GM19467 (cell line): ENCODE measurements at regions not wholly inside any gene's neighbourhood (a gene's known extent, or its start where the extent isn't known, plus 50 kb on each side); places are given as distances from the start of the nearest gene placed in this dataset.
A peak's percentile ranks its signal among the peaks of the same experiment; 100 is the strongest.

Source experiments
- ATAC-seq: cut with Tn5 transposase; IDR thresholded peaks from one replicate; pipeline ENCODE4 v1.9.1; 2021; ENCODE audit warnings: mild to moderate bottlenecking, moderate library complexity; ENCODE audit not compliant: unreplicated experiment

DNA sequence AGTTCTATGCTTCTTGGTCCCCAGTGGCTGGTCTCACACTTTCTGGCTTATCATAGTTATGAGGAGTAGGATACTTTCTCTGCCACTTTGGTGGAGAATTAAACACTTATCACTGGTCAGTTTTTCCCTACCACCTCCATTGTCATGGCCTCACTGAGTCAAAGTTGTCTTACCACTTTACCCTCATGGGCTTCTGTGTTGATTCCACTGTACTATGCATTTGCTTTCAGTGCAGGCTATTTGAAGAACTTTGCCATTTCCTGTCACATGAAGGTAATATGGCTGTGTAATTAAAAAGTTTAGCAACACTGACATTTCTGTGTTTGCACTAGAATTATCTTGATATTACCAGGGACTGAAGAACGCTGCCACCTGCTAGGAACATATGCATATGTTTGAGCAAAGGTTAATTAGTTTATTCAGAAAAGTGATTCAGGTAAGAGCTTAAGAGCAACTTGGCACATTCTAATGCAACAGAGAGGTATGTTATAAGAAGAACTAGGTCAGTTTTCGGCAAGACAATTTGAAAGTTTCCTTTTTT, 377.3 kb downstream of the PDCD6IP start:
- no peak for ATAC-seq

DNA sequence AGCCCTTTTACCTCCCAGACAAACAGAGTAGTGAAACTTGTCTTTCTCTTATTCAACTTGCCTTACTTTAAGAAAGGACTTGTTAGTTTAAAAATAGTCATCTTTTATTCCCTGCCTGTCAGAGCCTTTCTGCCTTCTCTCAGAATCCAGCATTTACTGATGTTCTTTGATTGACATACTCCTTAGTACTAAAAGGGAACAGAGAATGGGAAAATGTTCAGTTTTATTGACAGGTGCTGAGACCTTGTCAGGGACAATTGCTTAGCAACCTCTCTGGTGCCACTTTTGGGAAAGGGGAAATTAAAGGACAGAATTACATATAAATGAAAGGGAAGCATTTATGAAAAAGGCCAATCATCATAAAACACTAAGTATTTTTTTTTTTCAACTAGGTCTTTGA, 378.3 kb downstream of the PDCD6IP start:
- ATAC-seq: no peak

DNA sequence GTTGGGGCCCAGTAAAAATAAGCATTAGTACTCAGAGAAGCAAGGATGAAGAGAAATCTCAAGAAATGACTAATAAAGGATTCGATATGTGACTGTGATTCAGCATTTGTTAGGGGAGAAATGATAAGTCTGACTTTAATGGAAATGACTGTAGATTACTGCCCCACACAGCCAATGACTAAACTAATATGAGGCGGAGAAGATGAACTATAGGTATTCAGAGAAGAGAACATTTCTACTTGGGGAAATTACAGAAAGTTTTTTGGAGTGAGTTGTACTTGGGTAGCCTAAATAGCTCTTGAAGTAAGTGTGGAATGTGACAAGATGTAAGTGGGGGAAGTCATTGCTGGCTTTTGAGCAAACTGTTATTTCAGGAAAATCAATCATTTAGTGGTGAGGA, 380.0 kb downstream of the PDCD6IP start:
- no peak for ATAC-seq

DNA sequence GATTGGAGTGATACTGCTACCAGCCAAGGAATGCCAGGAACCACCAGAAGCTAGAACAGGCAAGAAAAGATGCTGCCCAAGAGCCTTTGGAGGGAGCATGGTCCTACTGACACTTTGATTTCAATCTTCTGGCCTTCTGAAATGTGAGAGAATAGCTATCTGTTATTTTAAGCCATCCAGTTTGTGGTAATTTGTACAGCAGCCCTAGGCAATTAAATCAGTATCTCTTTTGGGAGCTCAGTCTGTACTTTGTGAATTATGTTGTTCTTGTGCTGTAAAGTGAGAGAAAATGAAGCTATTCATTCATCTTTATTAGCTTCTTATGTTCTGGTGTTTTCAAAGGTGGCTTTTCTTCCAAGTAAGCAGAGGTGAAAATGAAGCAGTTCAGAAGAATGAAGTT, 381.3 kb downstream of the PDCD6IP start:
- no peak for ATAC-seq

DNA sequence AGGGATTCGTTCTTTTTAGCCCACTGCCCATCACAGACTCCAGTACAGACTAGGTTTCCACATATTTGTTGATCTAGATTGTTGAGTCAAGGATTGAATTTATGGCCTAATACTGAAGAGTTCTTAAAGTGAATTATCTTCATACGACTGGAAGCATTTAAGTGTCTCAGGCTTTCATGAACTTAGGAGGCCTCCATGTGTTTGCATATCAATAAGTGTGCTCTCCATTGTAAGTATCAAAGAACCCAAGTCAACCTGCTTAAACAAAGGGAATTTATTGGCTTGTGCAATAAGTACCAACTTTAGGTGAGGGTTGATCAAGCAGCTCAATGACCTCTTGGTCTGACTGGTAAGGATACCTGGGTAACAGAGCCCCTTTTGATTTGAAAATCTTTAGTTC, 382.1 kb downstream of the PDCD6IP start:
- no peak for ATAC-seq

DNA sequence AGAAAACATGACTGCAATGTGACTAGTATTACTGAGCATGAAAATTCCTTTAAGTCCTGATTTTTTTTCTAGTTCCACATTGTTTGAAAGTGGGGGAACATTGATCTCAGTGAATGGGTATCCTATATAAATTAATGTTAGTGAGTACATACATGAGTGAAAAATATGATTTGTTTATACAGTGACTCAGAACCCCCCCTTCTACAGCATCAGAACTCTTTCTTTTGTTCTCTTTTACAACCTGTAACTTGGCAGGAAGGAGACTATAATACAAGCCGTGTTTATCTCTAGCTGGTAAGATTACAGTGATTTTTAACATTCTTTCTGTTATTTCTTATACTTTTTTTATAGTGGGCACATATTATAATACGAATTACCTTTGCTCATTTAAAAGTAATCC, 384.7 kb downstream of the PDCD6IP start:
- ATAC-seq: no peak

DNA sequence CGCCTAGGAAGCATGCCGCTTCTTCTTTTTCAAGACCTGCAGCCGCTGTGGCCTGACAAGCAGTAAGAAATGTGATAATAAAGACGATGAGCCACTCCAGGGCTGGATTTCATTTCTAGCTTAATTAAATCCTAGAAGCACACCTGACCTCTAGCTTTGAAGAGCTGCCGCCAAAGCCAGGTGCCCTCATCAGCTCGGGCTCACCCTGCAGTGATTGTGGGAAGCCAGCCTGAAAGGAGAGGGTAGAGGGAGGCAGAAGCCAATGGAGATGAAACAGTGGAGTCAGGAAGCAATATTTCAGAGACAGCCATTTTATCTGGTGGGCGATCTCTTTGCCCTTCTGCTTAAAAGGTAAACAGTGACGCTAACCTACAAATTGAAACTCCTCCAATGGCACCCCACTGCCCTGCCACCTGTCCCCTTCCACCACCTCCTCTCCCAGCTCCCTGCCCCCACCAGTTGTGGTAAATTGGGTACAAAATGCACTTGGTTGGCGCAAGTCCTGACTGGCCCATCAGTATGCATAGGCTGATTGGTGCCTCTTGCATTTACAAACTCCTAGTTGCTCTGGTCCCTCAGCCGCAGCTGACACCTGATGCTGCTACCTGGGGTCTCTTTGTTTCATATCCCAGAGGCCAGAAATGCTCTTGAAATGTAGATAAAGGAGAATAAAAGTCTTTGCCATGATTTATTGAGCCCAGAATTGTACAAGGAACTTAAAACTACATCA, 385.3 kb downstream of the PDCD6IP start:
- ATAC-seq: no peak

DNA sequence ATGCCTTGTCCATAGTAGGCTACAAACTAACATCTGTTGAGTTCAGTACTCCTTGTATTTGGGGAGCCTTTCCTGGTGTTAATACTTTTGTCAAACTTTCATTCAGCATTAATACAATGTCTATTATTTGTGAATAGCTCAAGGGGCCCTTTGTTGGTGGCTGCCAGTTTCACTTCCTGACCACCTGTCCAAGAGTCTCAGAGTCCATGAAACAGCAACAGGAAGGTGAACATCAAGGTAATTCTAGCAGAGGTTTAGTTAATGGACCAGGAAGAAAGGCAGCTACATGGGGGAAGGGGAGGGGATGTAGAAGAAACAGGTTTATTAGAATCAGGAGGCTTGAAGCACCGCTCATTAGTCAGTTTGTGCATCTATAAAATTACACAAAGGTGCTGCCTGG, 386.9 kb downstream of the PDCD6IP start:
- ATAC-seq: peak; percentile 47

DNA sequence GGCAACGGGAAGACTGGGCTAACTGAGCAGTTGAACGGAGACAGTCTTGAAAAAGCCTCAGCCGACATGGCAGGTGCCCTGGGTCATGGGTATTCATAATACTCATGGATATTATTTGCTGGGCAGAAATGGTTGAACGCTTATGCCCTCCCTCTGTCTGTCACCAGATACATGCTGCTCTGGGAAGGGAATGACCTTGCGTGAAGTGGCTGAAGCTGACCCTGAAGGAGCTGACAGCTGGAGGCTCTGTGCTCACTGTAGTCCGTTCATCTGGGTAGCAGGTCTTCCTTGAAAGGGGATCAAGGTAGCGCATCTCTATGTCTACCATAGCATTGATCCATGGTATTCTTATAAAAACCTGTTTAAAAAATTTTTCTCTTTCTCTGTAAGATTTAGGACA, 390.7 kb downstream of the PDCD6IP start:
- no peak for ATAC-seq

DNA sequence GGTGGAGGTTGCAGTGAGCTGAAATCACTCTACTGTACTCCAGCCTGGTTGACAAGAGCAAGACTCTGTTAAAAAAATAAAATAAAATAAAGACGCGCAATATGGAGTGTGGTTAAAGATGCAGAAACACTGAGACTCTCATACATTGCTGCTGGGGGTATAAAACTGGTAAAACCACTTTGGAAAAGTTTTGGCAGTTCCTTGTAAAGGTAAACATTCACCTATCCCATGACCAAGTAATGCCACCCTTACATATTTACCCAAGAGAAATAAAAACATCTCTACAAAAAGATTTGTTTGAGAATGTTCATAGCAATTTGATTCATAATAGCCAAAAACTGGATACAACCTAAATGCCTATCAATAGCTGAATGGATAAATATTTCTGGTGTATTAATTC, 398.5 kb downstream of the PDCD6IP start:
- no peak for ATAC-seq

DNA sequence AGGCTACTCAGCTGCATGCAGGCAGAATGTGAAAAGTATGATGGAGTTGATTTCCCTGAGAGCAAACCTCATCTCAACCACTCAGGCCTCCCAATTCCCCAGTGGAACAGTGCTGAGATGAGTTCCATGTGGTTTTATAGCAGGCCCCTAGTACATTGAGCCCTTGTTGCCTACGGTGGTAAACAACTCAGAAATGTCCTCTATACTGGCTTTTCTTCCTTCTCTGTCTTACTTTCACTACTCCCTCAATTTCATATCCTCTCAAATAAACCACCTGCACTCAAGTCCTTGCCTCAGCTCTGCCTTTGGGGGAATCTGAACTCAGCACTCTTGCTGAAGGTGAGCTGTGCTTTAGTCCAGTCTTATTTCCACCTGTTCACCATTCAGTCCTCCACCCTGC, 399.9 kb downstream of the PDCD6IP start:
- ATAC-seq: peak; percentile 44

DNA sequence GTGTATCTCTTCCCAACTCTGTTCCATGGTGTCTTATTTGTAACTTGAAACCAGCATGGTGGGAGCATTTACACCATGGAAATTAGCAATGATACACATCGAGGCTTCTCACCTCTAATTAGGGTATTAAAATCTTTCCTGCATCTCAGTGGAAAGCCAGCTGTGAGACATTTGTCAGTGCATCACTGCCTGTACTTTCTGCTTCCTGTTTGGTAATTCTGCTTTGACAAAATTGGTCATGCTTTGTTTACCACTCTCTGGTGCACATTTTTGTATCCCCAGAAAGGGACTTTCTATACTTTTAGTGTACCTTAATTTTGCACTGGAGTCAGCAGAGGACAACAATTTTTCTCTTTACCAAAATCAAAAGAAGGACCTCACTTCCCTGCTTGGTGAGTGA, 402.1 kb downstream of the PDCD6IP start:
- ATAC-seq: peak; percentile 83

DNA sequence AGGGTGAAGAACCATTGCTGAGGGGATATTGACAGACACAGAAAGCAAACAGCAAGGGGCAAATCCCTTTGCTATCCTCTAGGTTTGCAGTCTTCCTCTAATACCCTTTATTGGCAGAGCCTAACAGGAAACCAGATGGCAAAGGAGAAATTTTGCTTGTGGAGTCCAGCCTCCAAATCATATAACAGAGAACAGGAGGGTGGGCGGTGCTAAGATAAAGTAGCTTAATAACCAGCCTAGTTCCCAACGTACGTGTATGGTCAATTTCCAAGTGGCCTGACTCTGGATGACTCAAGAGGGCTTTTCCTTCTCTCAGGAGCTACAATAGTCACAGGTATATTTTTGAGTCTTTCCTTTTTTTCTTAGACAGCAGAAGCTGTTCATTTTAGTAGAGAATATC, 404.5 kb downstream of the PDCD6IP start:
- no peak for ATAC-seq

DNA sequence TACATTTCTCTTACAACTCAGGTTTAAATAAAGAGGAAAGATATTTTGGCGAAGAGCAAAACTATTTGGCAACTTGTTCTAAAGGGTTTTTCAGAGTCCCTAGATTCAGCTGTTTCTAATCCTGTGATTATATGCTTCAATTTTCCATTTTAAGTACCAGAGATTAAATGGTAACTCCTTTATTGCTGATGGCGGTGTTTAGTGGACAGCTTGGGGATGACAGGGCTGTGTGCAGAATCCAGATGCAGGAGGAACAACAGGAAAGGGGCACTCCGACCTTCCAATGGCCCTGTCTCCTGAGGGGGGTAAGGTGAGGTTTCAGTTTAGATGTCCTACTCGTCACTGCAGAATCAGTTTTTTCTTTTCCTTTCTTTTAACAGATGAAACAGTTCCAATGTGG, 405.0 kb downstream of the PDCD6IP start:
- ATAC-seq: no peak

DNA sequence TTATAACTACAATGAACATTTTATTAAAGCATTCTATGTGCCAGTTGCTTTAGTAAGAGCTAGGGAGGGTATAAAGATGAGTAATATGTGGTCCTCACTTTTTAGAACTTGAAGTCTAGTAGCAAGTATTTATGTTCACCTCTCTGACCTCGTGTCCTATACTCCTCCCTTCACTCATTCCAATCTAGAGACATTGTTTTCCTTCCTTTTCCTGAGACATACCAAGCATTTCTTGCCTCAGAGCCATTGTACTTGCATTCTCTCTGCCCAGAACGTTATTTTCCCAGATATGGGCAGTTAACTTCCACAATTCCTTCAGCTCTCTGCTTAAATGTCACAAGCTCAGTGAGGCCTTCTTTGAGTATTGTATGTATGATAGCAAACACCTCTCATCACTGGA, 408.6 kb downstream of the PDCD6IP start:
- no peak for ATAC-seq

DNA sequence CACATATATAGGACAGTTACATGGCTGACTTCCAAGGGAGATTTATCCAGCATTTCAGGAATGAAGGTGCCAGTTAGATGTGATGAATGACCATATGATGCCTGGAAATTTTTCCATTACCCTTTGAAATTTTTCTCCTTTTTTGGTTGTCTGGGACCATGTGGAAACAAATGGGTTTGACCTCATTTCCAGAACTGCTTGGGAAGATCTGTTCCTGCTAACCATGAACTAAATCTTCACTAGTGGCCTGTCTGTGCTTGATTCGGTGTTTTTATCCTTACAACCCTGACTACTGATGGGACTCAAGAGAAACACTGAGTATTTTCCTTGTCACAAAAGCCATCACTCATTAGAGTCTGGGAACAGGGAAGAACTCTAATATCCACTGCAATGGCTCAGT, 409.4 kb downstream of the PDCD6IP start:
- no peak for ATAC-seq

DNA sequence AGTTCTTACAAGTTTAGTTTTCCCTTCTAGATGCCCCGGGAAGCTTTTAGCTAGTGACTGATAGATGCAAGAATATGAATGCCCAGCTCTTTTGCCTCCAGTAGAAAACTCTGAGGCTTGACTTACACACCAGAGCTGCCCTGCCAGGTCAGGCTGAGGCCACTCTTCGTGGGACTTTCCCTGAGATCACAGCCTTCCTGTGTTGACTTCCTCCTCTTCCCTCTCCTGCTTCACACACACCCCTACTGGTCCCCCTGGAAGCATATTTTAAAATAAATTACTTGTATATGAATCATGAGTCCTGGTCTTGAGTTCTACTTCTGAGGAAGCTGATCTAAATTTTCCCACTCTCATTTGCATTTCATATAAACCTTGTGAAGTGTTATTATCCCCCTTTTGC, 413.7 kb downstream of the PDCD6IP start:
- ATAC-seq: no peak

DNA sequence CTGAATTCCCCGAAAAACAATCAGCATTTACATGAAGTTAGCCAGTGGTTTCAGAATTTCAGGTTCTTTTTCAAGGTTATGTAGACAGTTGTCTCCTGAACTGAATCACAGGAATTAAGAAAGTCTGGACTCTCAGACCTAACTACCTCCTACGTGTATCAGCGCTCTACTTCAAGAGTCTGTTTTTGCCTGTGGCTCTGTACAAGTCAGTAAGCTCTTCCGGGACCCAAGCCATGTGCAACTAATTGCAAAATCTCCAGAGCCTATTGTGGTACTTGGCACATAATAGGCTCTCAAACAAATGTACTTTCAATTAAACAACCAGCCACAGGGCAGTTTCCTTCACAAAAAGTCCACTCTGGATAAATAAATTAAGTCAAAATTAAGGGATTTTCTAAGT, 414.2 kb downstream of the PDCD6IP start:
- no peak for ATAC-seq

DNA sequence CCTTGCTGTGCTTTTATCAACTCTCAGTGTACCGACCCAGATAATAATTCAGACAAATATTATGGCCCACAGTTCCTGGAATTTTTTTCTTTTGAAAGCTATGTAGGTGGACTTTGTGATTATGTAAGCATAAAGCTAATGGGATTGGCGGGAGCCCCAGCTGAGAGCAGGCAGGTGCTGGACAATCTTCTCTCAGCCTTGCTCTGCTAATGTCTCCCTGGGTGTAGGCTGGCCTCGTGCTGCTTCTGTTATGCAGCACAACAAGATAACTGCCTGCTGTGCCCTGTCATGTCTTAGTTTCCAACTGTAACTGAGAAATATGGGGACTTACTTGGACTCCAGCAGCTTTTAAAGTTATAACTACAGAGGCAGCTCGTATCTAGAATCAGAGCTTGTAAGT, 415.0 kb downstream of the PDCD6IP start:
- ATAC-seq: no peak

DNA sequence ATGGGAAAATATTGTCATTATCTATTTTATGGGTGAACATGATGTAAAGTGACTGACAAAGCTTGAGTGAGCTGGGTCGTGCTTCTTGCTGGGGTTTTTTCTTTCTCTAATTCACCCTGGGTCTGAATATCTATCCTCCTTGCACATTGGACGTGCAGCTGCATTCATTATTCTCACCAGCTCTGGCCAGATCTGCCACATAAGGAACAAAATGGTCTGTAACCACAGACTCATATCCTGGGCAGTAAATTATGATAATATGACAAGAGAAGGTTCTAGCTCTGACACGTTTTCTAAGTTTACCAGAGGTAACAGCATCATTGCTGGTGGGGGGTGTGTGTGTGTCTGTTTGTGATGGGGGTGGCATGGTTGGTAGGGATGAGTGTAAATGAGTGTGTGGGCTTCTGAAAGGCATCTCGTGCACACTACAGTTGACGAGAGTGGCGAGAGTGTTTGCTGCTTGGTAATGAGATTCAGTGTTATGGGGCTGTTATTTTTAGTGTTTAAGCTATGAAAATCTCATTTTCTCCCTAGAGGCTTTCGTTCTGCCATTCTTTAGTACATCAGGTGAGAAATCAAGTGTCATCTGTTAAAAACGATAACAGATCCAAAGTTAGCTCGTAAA, 418.4 kb downstream of the PDCD6IP start:
- ATAC-seq: no peak

DNA sequence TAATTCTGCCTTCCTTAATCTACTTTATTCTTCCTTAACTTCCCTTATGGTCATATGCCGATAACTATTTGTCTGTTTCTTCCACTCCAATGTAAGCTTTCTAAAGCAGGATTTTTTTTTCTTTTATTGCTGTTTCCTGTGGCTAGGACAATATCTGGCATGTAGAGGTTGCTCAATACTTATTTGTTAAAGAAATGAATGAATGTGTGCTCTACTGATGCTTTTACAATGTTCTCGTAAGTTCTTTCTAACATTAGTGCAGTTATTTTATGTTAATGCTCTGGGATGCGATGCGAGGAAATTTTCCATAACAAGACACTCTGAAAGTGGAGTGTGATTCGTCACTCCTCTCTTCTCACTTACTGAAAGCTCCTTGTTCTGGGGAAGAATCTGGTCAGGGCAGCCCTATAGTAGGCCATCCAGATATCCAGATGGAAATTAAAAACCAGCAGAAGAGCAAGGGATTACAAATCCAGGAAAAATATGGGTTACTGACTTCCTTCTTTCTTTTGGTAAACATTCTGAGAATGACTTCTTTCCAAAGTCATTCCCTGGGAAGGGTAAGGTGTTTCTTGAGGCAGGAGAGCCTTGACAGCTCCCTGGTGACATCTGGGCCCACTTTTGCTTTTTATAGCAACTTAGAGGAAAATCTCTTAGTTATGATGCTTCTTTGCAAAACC, 420.4 kb downstream of the PDCD6IP start:
- no peak for ATAC-seq

DNA sequence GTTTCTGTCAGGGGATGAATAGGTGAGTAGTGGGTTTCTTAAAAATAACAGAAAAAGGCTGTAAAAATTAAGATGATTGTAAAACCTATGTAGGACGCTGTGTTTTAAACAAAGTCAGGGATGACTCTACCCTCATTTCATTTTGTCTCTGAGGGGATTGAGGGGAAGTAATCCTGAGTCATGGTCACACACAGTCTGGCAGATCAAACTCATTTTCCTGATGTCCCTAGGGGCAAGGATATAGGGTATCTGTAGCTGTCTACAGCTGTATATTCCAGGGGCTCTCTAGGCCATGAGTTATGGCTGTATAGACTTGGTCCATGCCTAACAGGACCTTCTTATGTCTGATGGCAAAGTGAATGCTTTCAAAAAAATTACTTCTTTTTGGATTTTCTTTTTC, 421.1 kb downstream of the PDCD6IP start:
- ATAC-seq: no peak
